GM10266 (cell line): ENCODE measurements at regions not wholly inside any gene's neighbourhood (a gene's known extent, or its start where the extent isn't known, plus 50 kb on each side); places are given as distances from the start of the nearest gene placed in this dataset.

Experiments used
- DNase-seq: peaks from one replicate; pipeline ENCODE4 v3.0.0; 2012; ENCODE audit errors: extremely low spot score
- TF ChIP-seq, protein P1 (sequence below): IDR thresholded peaks from 2 replicates; pipeline ENCODE4 v1.5.1; 2012; ENCODE audit warnings: mild to moderate bottlenecking, low read depth; ENCODE audit not compliant: control insufficient read depth, insufficient read depth; ENCODE audit errors: missing control alignments

GRCh38 chr4:138964716-138965426, 50.7 kb upstream of the NOCT start:
- TF ChIP-seq, protein P1, sequence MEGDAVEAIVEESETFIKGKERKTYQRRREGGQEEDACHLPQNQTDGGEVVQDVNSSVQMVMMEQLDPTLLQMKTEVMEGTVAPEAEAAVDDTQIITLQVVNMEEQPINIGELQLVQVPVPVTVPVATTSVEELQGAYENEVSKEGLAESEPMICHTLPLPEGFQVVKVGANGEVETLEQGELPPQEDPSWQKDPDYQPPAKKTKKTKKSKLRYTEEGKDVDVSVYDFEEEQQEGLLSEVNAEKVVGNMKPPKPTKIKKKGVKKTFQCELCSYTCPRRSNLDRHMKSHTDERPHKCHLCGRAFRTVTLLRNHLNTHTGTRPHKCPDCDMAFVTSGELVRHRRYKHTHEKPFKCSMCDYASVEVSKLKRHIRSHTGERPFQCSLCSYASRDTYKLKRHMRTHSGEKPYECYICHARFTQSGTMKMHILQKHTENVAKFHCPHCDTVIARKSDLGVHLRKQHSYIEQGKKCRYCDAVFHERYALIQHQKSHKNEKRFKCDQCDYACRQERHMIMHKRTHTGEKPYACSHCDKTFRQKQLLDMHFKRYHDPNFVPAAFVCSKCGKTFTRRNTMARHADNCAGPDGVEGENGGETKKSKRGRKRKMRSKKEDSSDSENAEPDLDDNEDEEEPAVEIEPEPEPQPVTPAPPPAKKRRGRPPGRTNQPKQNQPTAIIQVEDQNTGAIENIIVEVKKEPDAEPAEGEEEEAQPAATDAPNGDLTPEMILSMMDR: no peak
- DNase-seq: no peak

- DNase-seq: no peak
- TF ChIP-seq, protein P1: no peak
Observed at GRCh38 chr4:138963412-138963811, 52.2 kb upstream of the NOCT start.

GRCh38 chr4:138961664-138962063, 53.9 kb upstream of the NOCT start:
- TF ChIP-seq, protein P1: no peak
- no peak for DNase-seq

- DNase-seq: no peak
- TF ChIP-seq, protein P1: no peak
Observed at GRCh38 chr4:138961129-138961528, 54.5 kb upstream of the NOCT start.

GRCh38 chr4:138960175-138960710, 55.3 kb upstream of the NOCT start:
- TF ChIP-seq, protein P1: no peak
- DNase-seq: no peak

- TF ChIP-seq, protein P1: no peak
- DNase-seq: no peak
Observed at GRCh38 chr4:138959097-138959815, 56.3 kb upstream of the NOCT start.

DNA sequence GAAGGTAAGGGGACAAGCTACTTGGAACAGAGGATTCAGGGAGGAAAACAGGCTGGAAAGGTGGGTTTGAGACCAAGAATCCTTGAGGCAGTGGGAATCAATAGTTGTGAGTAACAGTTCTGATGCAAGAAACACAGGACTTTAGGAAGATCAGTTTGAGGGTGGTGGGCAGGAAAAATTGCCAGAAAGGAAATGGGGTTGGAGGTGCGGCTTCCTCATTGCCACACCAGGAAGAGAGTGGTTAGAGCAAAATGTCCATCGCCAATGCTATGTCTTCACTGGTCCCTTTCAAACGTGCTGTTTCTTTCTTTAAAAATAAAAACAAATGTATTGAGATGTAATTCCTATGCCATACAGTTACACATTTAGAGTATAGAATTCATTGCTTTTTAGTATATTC, 57.1 kb upstream of the NOCT start:
- TF ChIP-seq, protein P1: no peak
- no peak for DNase-seq
